ENCODE measurements at regions not wholly inside any gene's neighbourhood (a gene's known extent, or its start where the extent isn't known, plus 50 kb on each side); places are given as distances from the start of the nearest gene placed in this dataset.

DNA sequence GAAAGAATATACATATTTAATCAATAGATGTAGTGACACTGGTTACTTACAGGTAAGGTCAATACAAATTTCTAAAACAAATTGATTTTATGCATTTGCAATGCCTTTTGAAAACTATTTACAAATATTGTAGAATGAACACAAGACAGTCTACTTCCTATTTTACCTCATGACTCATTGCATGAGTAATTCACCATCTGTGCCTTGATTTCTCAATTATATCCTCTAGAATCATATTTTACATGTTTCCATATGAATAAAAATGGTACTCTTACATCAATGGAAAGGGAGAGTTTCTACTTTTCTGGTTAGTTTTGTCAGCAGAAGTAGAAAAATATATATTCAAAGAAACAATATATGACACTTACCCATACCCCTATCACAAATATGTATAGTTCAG is 203.8 kb upstream of the CDH7 start:
- DNase-seq: peak in 2 of 4 experiments; percentile 14 to 30

DNA sequence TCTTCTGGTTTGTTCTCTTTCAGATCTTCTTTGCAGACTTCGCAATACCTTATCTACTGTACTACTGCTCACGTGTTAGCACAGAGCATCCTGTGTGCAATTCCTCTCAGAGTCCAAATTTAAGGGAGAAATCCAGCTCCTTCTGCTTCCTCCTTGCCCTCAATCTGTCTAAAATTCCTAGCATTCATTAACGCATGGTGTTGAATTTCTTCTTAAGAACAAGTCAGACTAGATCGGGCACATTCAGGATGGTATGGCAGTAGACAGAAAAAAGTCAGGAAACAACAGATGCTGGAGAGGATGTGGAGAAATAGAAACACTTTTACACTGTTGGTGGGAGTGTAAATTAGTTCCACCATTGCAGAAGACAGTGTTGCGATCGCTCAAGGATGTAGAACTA is 206.1 kb upstream of the CDH7 start:
- no peak for DNase-seq

DNA sequence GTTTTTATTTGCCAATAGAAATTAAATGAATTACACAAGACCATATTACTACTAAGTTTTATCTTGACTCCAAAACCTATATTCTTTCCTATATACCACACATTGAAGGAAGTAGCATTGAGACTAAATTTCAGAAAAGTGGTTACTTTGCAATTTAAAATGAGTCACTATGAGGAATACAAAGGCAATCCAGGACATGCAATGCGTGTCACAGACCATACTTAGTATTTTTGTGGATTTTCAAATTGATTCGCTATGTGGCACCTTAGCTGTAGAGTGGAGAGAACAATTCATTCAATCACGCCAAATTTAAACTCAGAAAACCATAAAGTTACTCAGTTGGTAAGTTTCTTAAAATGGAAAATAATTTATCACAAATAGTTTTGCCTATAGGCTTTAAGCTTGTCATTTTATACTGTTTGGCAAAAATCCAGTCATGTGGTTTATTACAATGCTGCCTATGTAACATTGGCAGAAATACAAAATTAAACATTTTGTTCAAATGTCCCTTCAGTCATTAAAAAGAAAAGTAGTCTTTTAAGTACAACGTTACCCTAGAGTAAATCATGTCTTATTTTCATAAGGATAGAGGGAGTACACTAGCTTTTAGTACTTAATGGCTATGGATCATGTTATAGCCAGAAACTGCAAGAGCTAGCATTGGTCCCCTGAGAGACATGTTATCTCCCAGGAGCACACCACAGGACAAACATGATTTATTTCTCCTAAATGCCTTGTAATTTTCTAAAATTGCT is 222.8 kb upstream of the CDH7 start:
- DNase-seq: no peak

DNA sequence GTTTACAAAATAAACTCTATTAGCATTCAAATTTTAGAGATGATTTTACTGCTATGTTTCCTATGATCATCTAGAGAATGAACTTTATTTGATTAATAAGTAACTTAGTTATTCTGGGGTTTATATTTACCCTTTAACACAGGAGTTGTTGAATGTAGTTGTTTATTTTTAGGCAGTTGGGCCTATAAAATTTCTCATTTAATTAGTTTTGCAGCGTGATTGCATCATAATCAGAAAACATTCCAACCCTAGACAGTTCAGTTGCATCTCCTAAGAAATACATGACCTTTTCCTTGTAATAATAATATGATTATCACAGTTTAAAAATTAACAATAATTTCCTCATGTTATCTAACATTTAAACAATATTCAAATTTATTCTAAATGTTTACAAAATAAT is 224.7 kb upstream of the CDH7 start:
- no peak for DNase-seq

DNA sequence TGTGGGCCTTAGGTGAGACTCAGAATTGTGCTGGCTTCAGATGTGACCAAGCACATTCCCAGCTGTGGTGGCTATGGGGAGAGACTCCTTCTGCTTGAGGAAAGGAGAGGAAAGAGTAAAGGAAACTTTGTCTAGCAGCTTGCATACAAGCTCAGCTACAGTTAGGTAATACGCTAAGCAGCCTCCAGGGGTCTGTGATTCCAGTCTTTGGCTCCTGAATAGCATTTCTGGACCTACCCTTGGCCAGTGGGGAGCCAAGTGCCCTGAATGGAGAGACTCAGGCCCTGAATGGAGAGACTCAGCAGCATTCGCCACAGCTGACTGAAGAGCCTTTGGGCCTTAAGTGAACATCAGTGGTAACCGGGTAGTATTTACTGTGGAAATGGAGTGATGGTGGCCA is 227.4 kb upstream of the CDH7 start:
- peak in 1 of 4 experiments; percentile 1 for DNase-seq

DNA sequence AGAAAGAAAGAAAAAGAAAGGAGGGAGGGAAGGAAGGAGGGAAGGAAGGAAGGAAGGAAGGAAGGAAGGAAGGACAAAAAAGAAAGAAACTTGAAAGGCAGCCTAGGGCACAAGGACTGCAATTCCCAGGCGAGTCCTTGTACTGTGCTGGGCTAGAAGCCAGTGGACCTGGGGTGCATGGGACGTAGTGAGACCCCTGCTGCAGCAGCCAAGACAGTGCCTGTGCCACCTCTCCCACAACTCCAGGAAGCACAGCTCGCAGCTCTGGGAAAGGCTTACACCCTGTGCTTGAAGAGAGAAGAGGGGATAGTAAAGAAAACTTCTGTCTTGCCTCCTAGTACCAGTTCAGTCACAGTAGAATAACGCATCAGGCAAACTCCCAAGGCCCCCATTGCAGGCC is 227.9 kb upstream of the CDH7 start:
- DNase-seq: no peak

DNA sequence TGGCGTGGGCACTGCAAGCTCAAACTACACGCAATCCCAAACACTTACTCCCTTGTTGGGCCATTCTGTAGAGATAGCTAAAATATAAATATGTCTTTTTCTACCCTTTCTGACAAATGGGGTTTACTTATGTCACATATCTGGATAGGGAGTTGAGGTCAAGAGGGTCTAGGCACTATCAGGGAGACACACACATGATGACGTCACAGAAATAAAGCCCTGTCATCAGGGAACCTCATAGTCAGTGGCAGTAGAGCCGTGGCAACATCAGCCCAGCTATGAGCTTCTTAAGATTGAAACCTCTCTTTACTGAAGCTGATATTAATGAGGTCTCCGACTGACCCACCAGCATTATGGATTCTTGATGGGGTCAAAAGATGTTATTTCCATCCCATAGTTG is 234.6 kb upstream of the CDH7 start:
- DNase-seq: no peak

DNA sequence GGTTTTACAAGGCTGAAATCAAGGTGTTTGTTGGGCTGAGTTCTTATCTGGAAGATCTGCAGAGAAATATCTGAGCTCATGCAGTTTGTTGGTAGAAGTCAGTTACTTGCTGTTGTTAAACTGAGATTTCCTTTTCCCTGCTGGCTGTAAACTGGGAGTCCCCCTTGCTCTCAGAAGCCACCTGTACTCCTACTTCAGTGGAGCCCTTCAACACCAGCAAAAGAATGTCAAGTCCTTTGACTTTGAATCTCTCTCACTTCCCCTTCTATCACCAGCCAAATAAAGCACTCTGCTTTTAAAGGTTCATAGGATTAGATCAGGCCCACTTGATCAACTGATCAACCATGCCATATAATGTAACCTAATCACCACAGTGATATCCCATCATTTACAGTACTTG is 252.2 kb upstream of the CDH7 start:
- DNase-seq: no peak

DNA sequence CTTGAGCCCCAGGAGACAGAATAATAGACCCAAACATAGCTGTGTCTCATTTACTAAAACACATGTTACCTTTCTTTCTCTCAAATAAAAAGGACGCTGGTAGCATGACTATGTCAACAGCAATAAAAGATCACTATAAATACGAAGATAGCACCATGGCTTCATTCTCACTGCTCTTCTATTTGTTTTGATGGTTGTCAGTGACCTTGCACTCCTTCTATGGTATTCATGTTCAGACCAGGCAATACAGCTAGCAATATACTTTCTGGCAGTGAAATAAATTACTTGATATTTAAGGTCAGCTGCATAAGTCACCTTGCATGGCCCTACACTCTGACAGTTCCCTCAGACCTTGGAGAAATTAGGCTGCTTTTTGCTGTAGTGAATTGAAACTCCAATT is 263.2 kb upstream of the CDH7 start:
- DNase-seq: no peak

DNA sequence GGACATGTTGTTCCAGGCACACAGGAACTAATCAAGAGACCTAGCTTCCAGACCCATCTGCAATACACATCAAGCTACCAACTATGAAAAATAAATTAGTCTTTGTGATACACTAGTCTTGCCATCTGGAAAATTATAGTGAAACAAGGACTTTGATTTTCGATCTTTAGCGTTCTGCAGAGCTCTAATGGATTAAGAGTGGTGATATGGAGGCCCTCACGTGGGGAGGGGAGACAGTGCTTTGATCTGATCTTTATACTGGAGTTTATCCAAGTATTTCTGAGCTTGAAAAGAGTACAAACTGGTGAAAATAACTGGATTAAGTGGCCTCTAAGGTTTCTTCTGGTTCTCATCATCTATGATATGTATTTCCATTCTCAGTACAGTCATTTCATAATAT is 273.4 kb upstream of the CDH7 start:
- no peak for DNase-seq

DNA sequence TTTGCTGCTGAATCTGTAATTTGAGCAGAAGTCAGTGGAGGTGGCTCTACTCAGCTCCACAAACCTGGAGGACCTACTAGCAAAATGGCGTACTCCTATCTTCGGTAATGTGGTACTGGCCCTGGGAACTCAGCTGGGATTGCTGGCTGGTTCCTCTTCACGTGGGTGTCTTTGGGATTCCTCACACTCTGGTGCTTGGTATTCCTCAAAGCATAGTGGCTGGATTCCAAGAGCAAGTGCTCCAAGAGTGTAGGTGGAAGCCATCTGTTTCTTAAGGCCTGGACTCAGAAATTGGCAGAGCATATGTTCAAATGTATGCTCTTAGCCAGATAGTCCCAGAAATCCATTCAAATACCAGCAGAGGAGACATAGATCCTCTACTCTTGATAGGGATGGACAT is 281.9 kb upstream of the CDH7 start:
- no peak for DNase-seq

DNA sequence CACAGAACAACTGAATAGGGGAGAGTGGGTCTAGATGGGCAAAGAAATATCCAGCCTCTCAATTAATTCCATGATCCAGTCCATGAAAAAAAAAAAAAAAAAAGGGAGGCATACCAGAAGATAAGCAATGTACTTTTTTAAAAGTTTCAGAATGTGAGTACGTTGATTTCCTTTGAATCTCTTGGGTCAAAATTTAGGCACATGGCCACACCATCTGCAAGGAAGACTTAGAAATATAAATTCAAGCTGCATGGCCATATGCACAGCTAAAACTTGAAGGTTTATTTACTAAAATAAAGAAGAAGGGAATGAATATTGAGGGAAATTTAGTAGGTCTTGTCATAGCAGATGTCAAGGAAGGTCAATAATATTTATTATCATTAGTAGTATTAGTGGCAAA is 286.5 kb upstream of the CDH7 start:
- DNase-seq: no peak

DNA sequence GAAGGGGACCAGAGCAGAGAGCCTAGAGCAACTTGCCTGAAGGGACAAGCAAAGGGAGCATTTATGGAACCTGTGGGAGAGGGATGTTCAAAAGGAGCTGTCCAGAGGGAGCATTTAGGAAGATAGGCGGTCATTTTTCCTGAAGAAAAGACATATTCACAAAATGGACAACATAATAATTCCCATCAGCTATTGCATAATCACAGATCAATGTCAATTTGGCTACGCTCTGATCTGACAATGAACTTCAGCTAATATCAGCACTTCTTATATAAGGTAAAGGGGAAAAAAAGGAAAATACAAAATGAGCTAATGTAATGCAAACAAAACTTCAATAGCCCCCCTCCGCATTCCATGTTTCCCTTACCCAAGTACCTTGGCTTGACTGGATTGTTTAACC is 291.1 kb upstream of the CDH7 start:
- no peak for DNase-seq

DNA sequence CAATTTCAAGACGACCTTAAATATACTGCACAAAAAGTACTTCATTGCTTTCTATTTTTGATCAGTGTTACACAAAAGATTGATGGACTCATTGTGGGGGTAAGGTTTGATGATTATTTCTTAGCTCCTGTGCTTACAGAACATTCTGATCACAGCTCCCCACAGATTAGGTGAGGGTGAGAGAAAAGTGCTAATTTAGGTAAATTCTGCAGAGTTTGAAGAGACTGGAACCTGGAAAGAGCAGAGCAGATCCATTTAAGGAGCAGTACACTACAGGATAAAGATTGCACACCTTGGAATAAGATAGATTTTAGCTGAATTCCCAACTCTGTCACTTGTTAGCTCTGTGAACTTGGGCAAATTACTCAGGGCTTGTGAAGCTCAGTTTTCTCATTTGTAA is 291.9 kb upstream of the CDH7 start:
- DNase-seq: no peak

DNA sequence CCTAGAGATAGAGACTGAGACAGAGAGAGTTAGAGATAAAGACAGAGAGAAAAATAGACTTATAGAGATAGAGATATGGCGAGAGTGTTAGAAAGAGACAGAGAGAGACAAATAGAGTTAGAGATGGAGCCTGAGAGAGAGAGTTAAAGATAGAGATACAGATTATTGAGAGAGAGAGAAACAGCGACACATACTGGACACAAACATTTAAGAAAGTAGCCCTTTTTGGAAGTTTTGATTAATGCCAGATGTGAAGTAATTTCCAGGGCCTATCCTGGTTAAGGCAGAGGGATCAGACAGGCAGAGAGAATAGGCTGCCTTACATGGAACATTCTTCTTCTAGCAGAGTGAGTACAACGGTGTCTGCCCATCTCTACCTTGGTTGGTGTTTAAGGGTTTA is 311.6 kb upstream of the CDH7 start:
- DNase-seq: no peak

DNA sequence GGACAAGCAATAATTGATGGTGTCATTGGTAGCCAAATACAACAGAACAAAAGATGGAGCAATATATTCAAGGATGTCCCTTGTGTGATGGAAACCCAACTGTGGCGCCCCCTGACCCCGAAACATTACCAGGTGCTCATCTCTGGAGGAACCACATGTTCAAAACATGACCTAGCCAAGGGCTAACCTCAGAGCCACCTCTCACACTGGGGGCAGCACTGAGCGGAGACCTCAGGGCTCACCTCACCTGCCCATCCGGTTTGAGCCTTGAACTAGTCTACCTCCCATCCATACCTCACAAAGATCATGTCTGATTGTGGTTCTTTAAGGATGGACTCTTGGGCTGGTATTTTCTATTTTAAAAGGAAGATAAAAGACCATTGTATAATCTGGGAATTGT is 314.4 kb upstream of the CDH7 start:
- no peak for DNase-seq

DNA sequence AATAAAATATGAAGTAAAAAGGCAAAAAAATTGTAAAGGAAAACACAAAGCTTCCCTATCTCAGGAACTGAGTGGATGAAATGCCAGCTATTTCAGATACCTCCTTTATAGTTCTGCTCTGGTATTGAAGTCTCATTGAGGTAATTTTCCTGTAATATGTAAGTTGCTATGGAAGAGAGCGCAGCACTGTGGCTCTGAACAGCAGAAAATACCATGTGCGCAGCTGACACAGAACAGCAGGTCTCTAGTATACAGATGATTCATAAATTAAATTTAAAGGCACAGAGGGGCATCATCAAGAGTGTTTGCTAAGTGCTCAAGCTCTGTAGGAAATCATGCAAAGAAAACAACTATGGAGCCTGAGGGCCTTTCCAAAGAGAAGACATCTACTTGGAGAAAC is 315.3 kb upstream of the CDH7 start:
- no peak for DNase-seq

DNA sequence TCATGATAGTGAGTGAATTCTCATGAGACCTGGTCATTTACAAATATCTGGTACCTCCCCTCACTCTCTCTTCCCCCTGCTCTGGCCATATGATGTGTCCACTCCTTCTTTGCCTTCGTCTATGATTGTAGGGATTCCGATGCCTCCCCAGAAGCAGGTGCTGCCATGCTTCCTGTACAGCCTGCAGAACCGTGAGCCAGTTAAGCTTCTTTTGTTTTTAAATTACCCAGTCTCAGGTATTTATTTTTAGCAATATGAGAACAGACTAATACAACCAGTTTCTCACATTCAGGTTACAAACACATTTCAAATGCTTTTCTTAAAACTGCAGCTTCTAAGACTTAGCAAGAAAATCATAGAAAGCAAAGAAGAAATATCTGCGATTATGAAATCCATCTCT is 321.2 kb upstream of the CDH7 start:
- DNase-seq: no peak

DNA sequence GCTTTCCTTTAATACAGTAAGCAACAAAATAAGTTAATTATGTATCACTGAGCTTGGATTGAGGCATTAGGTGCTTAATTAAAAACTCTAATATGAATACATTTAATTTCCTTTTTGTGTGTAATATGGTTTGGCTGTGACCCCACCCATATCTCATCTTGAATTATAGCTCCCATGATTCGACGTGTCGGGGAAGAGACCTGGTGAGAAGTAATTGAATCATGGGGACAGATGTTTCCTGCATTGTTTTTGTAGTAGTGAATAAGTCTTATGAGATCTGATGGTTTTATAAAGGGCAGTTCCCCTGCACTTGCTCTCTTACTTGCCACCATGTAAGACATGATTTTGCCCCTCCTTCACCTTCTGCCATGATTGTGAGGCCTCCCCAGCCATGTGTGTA is 325.4 kb upstream of the CDH7 start:
- DNase-seq: no peak

DNA sequence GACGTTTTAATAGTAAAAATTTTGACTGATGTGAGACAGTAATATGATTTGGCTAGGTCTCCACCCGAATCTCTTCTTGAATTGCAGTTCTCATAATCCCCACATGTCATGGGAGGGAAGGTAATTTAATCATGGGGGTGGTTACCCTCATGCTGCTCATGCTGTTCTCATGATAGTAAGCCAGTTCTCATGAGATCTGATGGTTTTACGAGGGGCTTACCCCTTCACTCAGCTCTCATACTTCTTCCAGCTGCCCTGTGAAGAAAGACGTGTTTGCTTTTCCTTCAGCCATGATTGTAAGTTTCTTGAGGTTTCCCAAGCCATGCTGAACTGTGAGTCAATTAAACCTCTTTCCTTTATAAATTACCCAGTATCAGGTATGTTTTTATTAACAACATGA is 327.0 kb upstream of the CDH7 start:
- no peak for DNase-seq

DNA sequence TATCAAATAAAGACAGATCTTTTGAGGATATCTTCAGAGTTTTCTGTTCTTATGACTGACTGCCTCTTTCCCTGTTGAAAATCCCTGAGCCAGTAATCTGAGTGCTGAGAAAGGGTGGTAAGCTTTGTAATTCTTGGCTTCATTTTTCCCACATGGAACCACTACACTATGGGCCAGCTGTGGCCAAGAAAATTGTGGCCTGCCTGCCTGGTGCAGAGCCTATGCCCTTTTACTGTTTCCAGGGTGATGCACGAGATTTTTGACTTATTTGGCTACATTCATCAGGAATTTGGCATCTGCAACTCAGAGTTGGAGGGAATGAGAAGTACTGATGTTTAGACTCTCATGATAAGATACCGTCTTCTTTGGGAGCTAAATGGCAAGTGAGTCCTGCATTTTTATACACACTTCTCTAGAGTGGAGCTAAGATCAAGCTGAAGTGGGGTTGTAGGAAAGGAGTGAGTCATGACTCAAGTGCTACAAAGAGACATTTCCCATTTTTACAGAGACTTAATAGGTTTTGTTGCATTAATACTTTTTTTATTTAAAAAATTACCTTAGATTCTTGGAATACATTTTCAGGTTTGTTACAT is 328.2 kb upstream of the CDH7 start:
- DNase-seq: no peak

DNA sequence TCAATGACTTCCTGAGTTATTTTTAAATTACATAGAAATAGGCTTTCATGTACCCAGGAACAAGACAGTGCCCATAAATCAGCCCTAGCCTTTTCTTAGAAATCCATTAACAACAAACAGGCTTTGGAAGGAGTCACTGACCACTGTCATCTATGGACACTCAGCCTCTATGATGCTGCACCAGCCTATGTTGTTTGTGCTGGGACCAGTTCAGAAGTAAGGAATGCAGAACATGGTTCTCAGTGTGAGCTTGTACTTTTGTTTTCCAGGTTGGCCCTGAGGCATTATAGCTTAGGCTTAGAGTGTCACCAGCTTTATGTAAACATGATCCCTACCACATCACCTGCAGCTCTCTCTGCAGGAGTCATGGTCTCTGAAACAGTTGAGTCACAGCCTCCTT is 335.7 kb upstream of the CDH7 start:
- DNase-seq: no peak

DNA sequence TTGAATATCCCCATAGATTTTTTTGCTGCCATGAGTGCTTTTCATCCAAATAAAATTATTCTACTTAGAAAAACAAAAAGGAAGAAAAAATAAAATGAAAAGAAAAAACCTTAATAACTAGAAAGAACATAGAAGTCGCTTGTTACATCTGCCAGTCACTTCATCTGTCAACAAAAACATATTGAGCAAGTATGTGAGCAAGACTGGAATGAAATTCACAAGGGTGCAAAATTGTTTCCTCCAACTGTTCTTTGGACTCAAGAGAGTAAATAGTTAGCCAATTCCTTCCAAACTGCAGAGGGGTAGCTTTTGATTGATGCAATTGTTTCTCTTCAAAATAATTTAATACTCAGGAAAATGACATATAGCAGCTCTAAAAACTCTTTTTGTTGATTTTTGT is 336.3 kb upstream of the CDH7 start:
- no peak for DNase-seq

DNA sequence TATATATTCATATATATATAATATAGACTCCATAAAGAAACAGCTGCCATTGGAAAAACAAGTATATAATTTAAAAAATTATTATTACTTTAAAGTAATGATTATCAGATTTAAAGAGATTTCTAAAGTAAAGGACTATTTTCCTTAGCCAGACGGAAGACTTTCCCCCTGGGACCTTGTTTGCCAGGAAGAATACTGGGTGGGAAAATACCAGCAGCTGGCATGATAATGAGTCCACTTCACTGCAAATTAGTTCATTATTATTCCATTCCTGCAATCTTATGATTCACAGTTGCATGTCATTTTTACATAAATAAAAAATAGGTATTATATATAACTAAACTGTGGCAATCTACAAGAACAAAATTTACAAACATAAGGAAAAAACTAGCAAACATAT is 339.8 kb upstream of the CDH7 start:
- DNase-seq: no peak

DNA sequence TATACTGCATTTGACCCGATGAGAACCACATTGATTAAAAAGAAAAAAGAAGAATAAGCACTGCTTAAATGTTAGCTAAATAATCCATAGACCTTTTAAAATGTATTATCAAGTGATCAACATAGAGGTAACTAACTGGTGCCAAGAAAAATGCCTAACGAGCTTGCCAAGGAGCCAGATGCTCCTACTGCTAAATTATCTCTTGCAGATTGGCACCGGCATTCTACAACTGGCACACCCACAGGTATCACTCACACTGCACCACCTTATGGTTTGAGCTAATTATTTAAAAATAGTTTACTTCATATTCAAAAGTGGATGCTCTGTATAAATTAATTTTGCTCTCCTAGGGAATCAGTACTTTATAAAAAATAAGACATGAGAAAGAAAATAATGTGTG is 341.6 kb upstream of the CDH7 start:
- DNase-seq: no peak

All from suppressor macrophage (primary cell).